GM21360 (cell line): ENCODE measurements at regions not wholly inside any gene's neighbourhood (a gene's known extent, or its start where the extent isn't known, plus 50 kb on each side); places are given as distances from the start of the nearest gene placed in this dataset.
"Not testable (repeated sequence)": the region's sequence is repeated elsewhere in the genome, so short reads cannot be mapped to it uniquely, and the experiment has no call there.

Experiments
- ATAC-seq: cut with Tn5 transposase; IDR thresholded peaks from one replicate; pipeline ENCODE4 v1.9.1; 2021; ENCODE audit warnings: mild to moderate bottlenecking, moderate library complexity; ENCODE audit not compliant: unreplicated experiment

- no peak for ATAC-seq
Measured at GRCh38 chr6:22738194-22738593, 168.8 kb downstream of the HDGFL1 start.

- ATAC-seq, result no peak
Measured at GRCh38 chr6:22747571-22747970, 178.2 kb downstream of the HDGFL1 start.

GRCh38 chr6:22748681-22749080 lies 179.3 kb downstream of the HDGFL1 start:
- ATAC-seq, result no peak

- no peak for ATAC-seq
Measured at GRCh38 chr6:22749696-22750095, 180.3 kb downstream of the HDGFL1 start.

DNA sequence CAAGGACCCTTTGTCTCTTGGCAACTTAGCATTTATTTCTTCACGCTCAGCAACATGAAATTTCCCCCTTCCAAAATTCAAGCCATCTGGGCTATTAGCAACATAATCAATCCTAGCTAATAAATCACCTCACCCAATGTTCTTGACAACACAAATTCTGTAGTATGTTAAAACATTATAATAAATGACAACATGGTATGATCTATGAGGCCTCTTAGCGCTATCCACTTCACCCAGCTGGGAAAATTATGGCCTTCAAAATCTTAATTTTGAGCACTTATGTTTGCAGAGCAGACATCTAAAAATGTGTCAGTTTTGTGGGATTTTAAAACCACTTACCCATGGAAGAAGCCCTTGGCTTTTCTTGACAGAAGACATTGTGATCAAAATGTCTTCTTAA lies 181.9 kb downstream of the HDGFL1 start:
- ATAC-seq, result no peak

DNA sequence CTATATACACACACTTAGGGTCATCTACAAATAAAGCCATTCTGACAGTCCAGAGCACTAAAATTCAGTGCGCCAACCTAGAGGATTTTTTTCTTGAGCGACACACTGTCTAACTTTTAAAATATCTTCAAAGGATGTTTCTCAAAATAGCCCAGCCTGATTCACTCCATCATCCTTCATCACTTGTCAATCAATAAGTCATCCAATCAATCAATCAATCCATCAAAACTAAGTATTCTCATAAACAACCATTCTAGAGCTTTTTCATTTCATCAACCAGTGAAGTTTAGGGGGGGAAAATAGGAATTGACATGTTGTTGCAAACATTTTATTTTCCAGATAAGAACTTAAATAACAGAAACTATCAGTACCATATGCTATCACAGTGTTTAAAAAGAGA lies 183.2 kb downstream of the HDGFL1 start:
- no peak for ATAC-seq

DNA sequence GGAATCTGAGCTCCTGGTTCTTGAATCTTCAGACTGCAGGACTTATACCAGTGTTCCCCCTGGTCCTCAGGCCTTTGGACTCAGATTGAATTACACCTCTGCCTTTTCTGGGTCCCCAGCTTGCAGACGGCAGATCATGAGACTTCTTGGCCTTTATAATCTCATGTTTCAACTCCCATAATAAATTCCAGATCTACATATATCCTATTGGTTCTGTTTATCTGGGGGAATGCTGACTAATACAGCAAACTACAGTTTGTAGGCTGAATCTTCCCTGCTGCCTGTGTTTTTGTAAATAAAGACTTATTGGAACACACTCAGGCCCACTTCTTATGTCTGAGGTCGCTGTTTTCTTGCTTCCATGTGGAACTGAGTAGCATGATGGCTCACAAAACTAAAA lies 184.7 kb downstream of the HDGFL1 start:
- ATAC-seq, result no peak

DNA sequence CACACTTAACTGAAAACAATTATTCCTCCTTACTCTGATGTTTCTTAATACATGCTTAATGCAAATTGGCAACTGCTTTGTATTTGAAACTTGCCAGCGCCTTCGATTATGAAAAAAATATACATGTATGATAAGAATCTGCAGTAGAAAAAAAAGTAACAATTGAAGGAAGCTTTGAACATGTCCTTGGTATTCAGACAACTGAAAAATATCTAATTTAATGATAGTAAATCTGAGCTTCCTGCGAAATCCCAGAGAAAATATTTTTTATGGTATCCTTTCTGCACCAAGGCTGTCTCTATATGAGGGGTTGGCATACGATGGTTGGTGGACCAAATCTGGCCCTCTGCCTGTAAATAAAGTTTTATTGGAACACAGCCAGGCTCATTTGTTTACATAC lies 186.2 kb downstream of the HDGFL1 start:
- ATAC-seq, result no peak

- no peak for ATAC-seq
Measured at GRCh38 chr6:22756365-22756764, 187.0 kb downstream of the HDGFL1 start.

GRCh38 chr6:22764496-22764895 lies 195.1 kb downstream of the HDGFL1 start:
- ATAC-seq, result no peak

DNA sequence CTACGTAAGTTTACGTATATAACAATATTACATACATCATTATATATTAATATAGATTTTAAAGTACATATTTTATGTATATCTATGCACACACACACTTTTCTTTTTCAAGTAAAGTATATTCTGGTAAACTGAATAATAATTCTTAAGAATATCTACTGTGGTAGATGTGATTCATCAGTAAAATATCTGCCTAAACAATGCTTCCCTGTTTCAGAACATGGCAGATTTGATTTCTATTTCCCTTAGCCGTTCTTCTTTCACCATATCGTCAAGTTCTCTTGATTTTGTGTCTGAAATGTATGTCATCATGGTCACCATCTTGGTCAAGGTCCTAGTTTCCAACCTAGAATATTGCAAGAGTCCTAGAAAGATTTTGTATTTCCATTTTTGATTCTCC lies 195.6 kb downstream of the HDGFL1 start:
- no peak for ATAC-seq

- no peak for ATAC-seq
Measured at GRCh38 chr6:22766979-22767378, 197.6 kb downstream of the HDGFL1 start.

DNA sequence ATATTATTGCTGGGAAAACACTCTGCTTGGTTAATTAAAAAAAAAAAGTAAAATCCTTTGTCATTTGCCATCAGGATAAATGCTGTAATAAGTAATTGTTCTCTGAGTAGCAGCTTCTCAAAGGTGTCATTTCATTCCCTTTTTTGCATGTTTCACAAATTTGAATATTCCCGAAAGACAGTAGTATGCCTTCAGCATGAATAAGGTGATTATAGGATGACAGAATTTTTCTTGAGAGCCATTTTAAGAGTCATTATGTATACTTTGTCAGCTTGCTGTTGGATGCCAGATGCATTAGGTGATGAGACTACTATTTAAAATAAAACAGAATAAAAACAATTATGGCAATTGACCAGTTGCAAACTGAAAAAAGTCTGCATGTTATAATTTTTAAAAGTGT lies 200.7 kb downstream of the HDGFL1 start:
- no peak for ATAC-seq

- no peak for ATAC-seq
Measured at GRCh38 chr6:22774129-22774528, 204.8 kb downstream of the HDGFL1 start.

DNA sequence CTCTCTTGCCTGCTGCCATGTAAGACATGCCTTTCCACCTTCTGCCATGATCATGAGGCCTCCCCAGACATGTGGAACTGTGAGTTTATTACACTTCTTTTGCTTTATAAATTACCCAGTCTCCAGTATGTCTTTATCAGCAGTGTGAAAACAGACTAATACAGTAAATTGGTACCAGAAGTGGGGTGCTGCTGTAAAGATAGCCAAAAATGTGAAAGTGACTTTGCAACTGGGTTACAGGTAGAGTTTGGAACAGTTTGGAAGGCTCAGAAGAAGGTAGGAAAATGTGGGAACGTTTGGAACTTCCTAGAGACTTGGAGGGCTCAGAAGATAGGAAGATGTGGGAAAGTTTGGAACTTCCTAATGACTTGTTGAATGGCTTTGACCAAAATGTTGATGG lies 209.1 kb downstream of the HDGFL1 start:
- ATAC-seq, result not testable (repeated sequence)

- no peak for ATAC-seq
Measured at GRCh38 chr6:22779062-22779461, 209.7 kb downstream of the HDGFL1 start.

DNA sequence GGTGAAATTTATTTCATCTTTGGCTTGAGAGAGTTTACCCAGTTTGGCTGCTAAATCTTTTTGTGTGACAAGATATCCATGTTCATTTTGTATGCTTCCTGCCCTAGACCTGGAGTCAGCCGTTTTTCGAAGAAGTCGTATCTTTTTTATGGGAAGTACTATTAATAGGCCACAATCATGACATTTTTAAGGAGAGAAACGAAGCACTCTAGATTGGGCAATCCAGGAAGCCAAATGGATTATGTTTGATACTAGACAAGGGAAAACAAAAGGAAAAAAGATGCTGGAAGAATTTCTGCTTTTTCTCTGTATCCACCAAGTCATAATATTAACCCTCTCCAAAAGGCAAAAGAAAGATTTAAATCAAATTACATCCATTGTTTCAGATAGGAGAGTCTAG lies 214.6 kb downstream of the HDGFL1 start:
- no peak for ATAC-seq

DNA sequence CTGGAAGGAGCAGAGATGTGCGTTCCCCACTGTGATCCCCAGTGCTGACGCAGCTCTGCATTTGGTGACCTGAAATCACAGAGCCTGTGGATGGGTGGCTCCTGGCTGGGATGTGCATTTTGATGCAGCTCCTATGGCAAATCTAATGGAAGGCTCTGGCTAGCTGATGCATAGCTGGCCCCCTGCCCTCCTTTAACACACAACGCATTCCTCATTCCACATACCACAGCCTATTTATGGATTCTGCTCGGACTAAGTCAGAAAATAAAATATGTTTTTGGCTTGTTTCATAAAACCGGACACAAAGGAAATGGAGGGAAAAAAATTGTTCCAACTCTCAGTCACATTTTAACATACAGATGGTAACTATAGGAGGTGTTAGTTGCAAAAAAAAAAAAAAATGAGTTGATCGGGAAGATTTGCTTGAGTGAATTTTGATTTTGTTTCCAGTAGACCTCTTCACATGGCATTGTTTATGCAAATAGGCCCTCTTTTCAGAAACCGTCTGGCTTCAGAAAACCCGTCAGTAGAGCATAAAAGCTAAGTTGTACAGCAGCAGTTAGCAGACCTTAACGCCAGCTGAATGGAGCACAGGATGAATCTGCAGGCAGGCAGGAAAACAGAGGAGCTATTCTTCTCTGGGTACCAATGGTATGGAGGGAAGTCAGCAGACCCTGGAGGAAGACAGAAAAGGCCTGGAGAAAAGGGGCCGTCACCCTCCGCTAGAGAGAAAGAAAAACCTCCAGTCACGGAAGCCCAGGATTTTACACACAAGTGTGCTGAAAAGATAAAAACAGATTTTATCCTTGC lies 215.4 kb downstream of the HDGFL1 start:
- no peak for ATAC-seq

DNA sequence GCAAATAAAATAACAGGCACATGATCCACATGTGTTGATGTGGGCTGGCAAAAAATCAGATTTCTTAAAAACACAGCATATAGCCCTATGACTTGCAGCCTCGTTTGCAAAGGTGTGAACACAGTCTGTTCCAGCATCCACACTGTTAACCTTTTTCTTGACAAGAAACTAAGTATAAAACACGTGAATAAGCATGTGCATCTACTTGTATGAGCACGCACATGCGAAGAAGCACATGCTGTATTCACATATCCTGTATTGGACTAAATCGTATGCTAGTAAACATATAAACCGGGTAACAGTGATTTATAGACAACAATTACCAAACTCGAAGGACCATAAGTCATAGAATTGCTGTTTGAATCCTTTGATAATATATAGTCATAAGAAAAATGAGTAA lies 218.7 kb downstream of the HDGFL1 start:
- ATAC-seq, result no peak

DNA sequence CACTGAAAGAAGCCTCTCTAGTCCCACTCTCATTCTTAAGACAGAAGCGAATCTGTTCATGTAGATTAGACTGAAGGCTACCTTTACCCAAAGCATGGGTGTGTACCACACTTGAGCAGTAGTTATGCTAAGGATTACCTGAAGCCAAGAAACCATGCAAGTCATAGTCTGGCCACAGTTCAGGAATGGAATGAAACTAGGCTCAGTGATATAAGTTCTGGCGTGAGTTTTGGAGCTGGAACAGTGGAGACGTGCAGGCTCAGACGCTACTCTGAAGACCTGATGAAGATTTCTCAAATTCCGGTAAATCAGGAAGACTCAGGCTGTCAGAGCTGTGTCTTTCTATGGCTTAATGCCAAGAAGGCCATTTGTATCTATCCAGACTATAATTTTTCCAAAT lies 219.9 kb downstream of the HDGFL1 start:
- ATAC-seq, result no peak

- ATAC-seq, result no peak
Measured at GRCh38 chr6:22794844-22795243, 225.5 kb downstream of the HDGFL1 start.

GRCh38 chr6:22800451-22800850 lies 231.1 kb downstream of the HDGFL1 start:
- ATAC-seq, result no peak

DNA sequence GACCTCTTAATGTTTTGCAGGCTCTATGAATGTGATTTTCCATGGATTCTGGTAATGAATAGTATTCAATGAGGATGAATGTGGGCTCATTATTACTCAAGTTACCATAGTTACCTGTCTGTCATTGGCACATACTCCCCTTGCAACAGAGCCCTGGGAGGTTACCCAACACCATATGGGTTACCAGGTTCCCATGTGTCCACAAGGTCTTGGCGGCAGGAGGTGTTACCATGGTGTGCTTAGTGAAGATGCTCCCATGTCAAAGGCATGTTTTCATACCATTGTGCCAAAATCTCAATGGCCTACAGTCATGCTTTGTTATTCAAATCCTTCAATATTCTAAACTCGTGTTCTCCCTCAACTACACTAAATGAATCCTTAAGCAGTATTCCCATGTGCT lies 232.5 kb downstream of the HDGFL1 start:
- ATAC-seq, result no peak
